ENCODE measurements at regions not wholly inside any gene's neighbourhood (a gene's known extent, or its start where the extent isn't known, plus 50 kb on each side); places are given as distances from the start of the nearest gene placed in this dataset.

GRCh38 chr11:116415095-116415494 is 357.7 kb downstream of the BUD13 start:
- DNase-seq, result no peak
- H3K36me3 Mint-ChIP-seq (ENCODE audit: unreplicated experiment), result no peaks in the 10 kb centered on the region
- no peak overlapping the region for H3K27ac Mint-ChIP-seq (ENCODE audit: unreplicated experiment)
- peaks cover 2% of the 10 kb centered on the region for H3K9me3 Mint-ChIP-seq (ENCODE audit: unreplicated experiment)
- H3K27me3 Mint-ChIP-seq (ENCODE audit: unreplicated experiment), result peaks cover 9% of the 10 kb centered on the region
- no peak overlapping the region for H3K4me3 Mint-ChIP-seq (ENCODE audit: unreplicated experiment)
- no peak for TF ChIP-seq CTCF (IDR thresholded peaks at IDR 0.05; ENCODE audit: partially characterized antibody, unreplicated experiment)
- H3K4me1 Mint-ChIP-seq (ENCODE audit: low read depth, unreplicated experiment), result no peaks in the 10 kb centered on the region

- TF ChIP-seq CTCF (IDR thresholded peaks at IDR 0.05; ENCODE audit: partially characterized antibody, unreplicated experiment), result no peak
- no peak for DNase-seq
- Mint-ChIP-seq H3K27ac (ENCODE audit: unreplicated experiment) (no peak overlapping the region), H3K4me3 (ENCODE audit: unreplicated experiment) (no peak overlapping the region), H3K36me3 (ENCODE audit: unreplicated experiment) (no peaks in the 10 kb centered on the region), H3K27me3 (ENCODE audit: unreplicated experiment) (peaks cover 6% of the 10 kb centered on the region), H3K4me1 (ENCODE audit: low read depth, unreplicated experiment) (no peaks in the 10 kb centered on the region), H3K9me3 (ENCODE audit: unreplicated experiment) (peaks cover 2% of the 10 kb centered on the region)
These were observed 358.4 kb downstream of the BUD13 start for GRCh38 chr11:116414357-116414880.

GRCh38 chr11:116413301-116414242 is 359.2 kb downstream of the BUD13 start:
- no peak for DNase-seq
- Mint-ChIP-seq H3K4me1 (ENCODE audit: low read depth, unreplicated experiment) (no peaks in the 10 kb centered on the region), H3K4me3 (ENCODE audit: unreplicated experiment) (no peak overlapping the region)

GRCh38 chr11:116412118-116412889 is 360.5 kb downstream of the BUD13 start:
- Mint-ChIP-seq H3K27ac (ENCODE audit: unreplicated experiment) (no peak overlapping the region), H3K4me3 (ENCODE audit: unreplicated experiment) (no peak overlapping the region), H3K9me3 (ENCODE audit: unreplicated experiment) (peaks cover 1% of the 10 kb centered on the region), H3K36me3 (ENCODE audit: unreplicated experiment) (no peaks in the 10 kb centered on the region), H3K4me1 (ENCODE audit: low read depth, unreplicated experiment) (no peaks in the 10 kb centered on the region), H3K27me3 (ENCODE audit: unreplicated experiment) (peaks cover 5% of the 10 kb centered on the region)
- DNase-seq, result no peak
- no peak for TF ChIP-seq CTCF (IDR thresholded peaks at IDR 0.05; ENCODE audit: partially characterized antibody, unreplicated experiment)

More at GRCh38 chr11:116413301-116414242, 359.2 kb downstream of the BUD13 start:
- TF ChIP-seq CTCF (IDR thresholded peaks at IDR 0.05; ENCODE audit: partially characterized antibody, unreplicated experiment), result no peak
- H3K36me3 Mint-ChIP-seq (ENCODE audit: unreplicated experiment), result no peaks in the 10 kb centered on the region
- H3K27ac Mint-ChIP-seq (ENCODE audit: unreplicated experiment), result no peak overlapping the region
- peaks cover 6% of the 10 kb centered on the region for H3K27me3 Mint-ChIP-seq (ENCODE audit: unreplicated experiment)
- H3K9me3 Mint-ChIP-seq (ENCODE audit: unreplicated experiment), result peaks cover 2% of the 10 kb centered on the region
